H9 (cell line): ENCODE measurements at regions not wholly inside any gene's neighbourhood (a gene's known extent, or its start where the extent isn't known, plus 50 kb on each side); places are given as distances from the start of the nearest gene placed in this dataset.

Source experiments
- DNase-seq: peaks from one replicate; pipeline ENCODE4 v3.0.0-alpha.2; 2017
- H2AFZ ChIP-seq: one replicate; pipeline ENCODE4 v1.6.1; 2013; ENCODE audit warnings: mild to moderate bottlenecking, low read length, control low read depth, moderate library complexity
- H2AK5ac ChIP-seq: 2 replicates; pipeline ENCODE4 v1.6.1; 2013; ENCODE audit warnings: low read length, control low read depth, mixed read lengths; ENCODE audit not compliant: insufficient read length
- H2BK120ac ChIP-seq: one replicate; pipeline ENCODE4 v1.6.1; 2013; ENCODE audit warnings: low read depth, mild to moderate bottlenecking, low read length, control low read depth, inconsistent platforms; ENCODE audit not compliant: poor library complexity, severe bottlenecking
- H2BK12ac ChIP-seq: 2 replicates; pipeline ENCODE4 v1.6.1; 2013; ENCODE audit warnings: low read length, control low read depth, mixed read lengths, low read depth; ENCODE audit not compliant: insufficient read length
- H2BK15ac ChIP-seq: 2 replicates; pipeline ENCODE4 v1.6.1; 2013; ENCODE audit warnings: low read depth, low read length, control low read depth
- H2BK20ac ChIP-seq: one replicate; pipeline ENCODE4 v1.6.1; 2013; ENCODE audit warnings: low read depth, mild to moderate bottlenecking, low read length, control low read depth, inconsistent platforms; ENCODE audit not compliant: poor library complexity, severe bottlenecking
- H2BK5ac ChIP-seq: 2 replicates; pipeline ENCODE4 v1.6.1; 2013; ENCODE audit warnings: low read length, control low read depth, mixed read lengths; ENCODE audit not compliant: insufficient read length
- H3K14ac ChIP-seq: 2 replicates; pipeline ENCODE4 v1.6.1; 2013; ENCODE audit warnings: low read length, control low read depth; ENCODE audit not compliant: insufficient read depth
- H3K18ac ChIP-seq: 2 replicates; pipeline ENCODE4 v1.6.1; 2013; ENCODE audit warnings: low read depth, mild to moderate bottlenecking, mixed read lengths, low read length, control low read depth; ENCODE audit not compliant: insufficient read length
- H3K23ac ChIP-seq: 2 replicates; pipeline ENCODE4 v1.6.1; 2013; ENCODE audit warnings: low read length, control low read depth, mixed read lengths, low read depth; ENCODE audit not compliant: insufficient read length
- H3K23me2 ChIP-seq: 2 replicates; pipeline ENCODE4 v1.6.1; 2013; ENCODE audit warnings: low read depth, mild to moderate bottlenecking, mixed read lengths, low read length, control low read depth; ENCODE audit not compliant: insufficient read length, poor library complexity, severe bottlenecking
- H3K27ac ChIP-seq: 2 replicates; pipeline ENCODE4 v1.5.1; 2013; ENCODE audit warnings: low read length, control low read depth, mixed read lengths, low read depth; ENCODE audit not compliant: insufficient read length
- H3K27me3 ChIP-seq: 2 replicates; pipeline ENCODE4 v1.6.1; 2013; ENCODE audit warnings: low read length, control low read depth, inconsistent platforms; ENCODE audit not compliant: insufficient read depth
- H3K4ac ChIP-seq: 2 replicates; pipeline ENCODE4 v1.6.1; 2013; ENCODE audit warnings: low read depth, mild to moderate bottlenecking, control low read depth, inconsistent platforms, low read length, moderate library complexity
- H3K4me1 ChIP-seq: 2 replicates; pipeline ENCODE4 v1.6.1; 2013; ENCODE audit warnings: low read length, control low read depth, inconsistent platforms; ENCODE audit not compliant: insufficient read depth
- H3K4me2 ChIP-seq: 2 replicates; pipeline ENCODE4 v1.6.1; 2013; ENCODE audit warnings: low read length, control low read depth, mixed read lengths; ENCODE audit not compliant: insufficient read length, insufficient read depth
- H3K56ac ChIP-seq: 2 replicates; pipeline ENCODE4 v1.6.1; 2013; ENCODE audit warnings: low read depth, mild to moderate bottlenecking, mixed read lengths, low read length, control low read depth; ENCODE audit not compliant: insufficient read length
- H3K79me1 ChIP-seq: 2 replicates; pipeline ENCODE4 v1.6.1; 2013; ENCODE audit warnings: low read depth, mild to moderate bottlenecking, moderate library complexity, low read length, control low read depth, inconsistent platforms; ENCODE audit not compliant: insufficient read depth, poor library complexity, severe bottlenecking
- H3K79me2 ChIP-seq: 2 replicates; pipeline ENCODE4 v1.6.1; 2013; ENCODE audit warnings: low read length, control low read depth, inconsistent platforms; ENCODE audit not compliant: insufficient read depth
- H3K9ac ChIP-seq: 2 replicates; pipeline ENCODE4 v1.6.1; 2013; ENCODE audit warnings: low read length, control low read depth, mixed read lengths; ENCODE audit not compliant: insufficient read length; ENCODE audit errors: extremely low read depth
- H3K9me3 ChIP-seq: one replicate; pipeline ENCODE4 v1.6.1; 2013; ENCODE audit warnings: low read depth, low read length, inconsistent platforms; ENCODE audit not compliant: control insufficient read depth
- H3T11ph ChIP-seq: one replicate; pipeline ENCODE4 v1.6.1; 2013; ENCODE audit warnings: mild to moderate bottlenecking, low read length, control low read depth, inconsistent platforms
- H4K20me1 ChIP-seq: one replicate; pipeline ENCODE4 v1.6.1; 2013; ENCODE audit not compliant: control insufficient read depth, insufficient read length, insufficient read depth
- H4K5ac ChIP-seq: 2 replicates; pipeline ENCODE4 v1.6.1; 2013; ENCODE audit warnings: low read depth, mild to moderate bottlenecking, mixed read lengths, low read length, control low read depth; ENCODE audit not compliant: insufficient read length
- H4K8ac ChIP-seq: replicated peaks from 2 replicates; pipeline ENCODE4 v1.6.1; 2013; ENCODE audit warnings: low read length, control low read depth, mixed read lengths, low read depth; ENCODE audit not compliant: insufficient read length
- H4K91ac ChIP-seq: 2 replicates; pipeline ENCODE4 v1.6.1; 2013; ENCODE audit warnings: low read depth, mild to moderate bottlenecking, moderate library complexity, mixed read lengths, low read length, control low read depth; ENCODE audit not compliant: insufficient read length
- H3K27ac Mint-ChIP-seq, 3 experiments: 2 replicates in 2 of 3; 3 replicates in 1 of 3; pipeline ENCODE4 v1.8.0; 2020 to 2021; ENCODE audit warnings: mixed read lengths in 3 of 3, mild to moderate bottlenecking in 1 of 3, moderate library complexity in 1 of 3
- H3K27me3 Mint-ChIP-seq: 2 replicates; pipeline ENCODE4 v1.8.0; 2021; ENCODE audit warnings: low read depth, mild to moderate bottlenecking, moderate library complexity, mixed read lengths
- H3K36me3 Mint-ChIP-seq, 3 experiments: 2 replicates in 2 of 3; 3 replicates in 1 of 3; pipeline ENCODE4 v1.8.0; 2020 to 2021; ENCODE audit warnings: low read depth in 3 of 3, mixed read lengths in 3 of 3; ENCODE audit not compliant: insufficient read depth in 1 of 3
- H3K4me1 Mint-ChIP-seq, 2 experiments: 2 replicates each; pipeline ENCODE4 v1.8.0; 2020; ENCODE audit warnings: mixed read lengths in 2 of 2
- H3K4me3 Mint-ChIP-seq, 2 experiments: 2 replicates in 1 of 2; 3 replicates in 1 of 2; pipeline ENCODE4 v1.8.0; 2020 to 2021; ENCODE audit warnings: mild to moderate bottlenecking in 2 of 2, mixed read lengths in 2 of 2, moderate library complexity in 1 of 2
- H3K9me3 Mint-ChIP-seq, 2 experiments: 2 replicates in 1 of 2; 3 replicates in 1 of 2; pipeline ENCODE4 v1.8.0; 2020; ENCODE audit warnings: mild to moderate bottlenecking in 2 of 2, mixed read lengths in 2 of 2, moderate library complexity in 1 of 2
- WGBS: extraction: QIAGEN DNeasy Blood & Tissue Kit; methylation state at CpG from one replicate; pipeline ENCODE4 v1.1.7; 2013; ENCODE audit warnings: missing lambda C conversion rate, low lambda C conversion rate, mixed read lengths; ENCODE audit not compliant: insufficient read length; ENCODE audit errors: extremely low coverage; 5-methylcytosine and 5-hydroxymethylcytosine counted together
- TF ChIP-seq, protein P1 (sequence below): fragments of 200-600 bp; sonication (generic); conservative IDR thresholded peaks from 3 replicates; pipeline ENCODE4 v1.8.0; 2021; ENCODE audit warnings: antibody characterized with exemption, mild to moderate bottlenecking

DNA sequence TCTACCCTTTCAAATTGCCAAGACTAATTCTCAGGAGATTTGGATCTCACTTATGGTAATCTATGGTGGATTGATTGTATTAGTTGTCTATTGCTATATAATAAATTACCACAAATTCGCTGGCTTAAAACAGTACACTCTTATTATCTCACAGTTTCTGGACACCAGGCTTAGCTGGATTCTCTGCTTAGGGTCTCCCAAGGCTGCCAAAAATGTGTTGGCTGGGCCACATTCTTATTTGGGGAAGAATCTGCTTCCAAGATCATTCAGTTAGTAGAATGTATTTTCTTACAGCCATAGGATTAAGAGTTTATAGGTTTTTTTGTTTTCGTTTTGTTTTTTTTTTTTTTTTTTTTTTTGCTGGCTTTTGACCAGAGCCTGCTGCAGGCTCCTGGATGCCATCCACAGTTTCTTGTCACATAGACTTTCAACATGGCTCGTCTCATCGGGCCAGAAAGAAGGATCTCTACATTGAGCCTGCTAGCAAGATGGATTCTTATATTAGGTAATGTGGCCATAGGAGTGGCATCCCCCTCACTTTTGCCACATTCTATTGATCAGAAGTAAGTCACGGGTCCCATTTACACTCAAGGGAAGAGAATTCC lies 415.3 kb downstream of the KIF2B start:
- Histone ChIP-seq H4K5ac (no peak overlapping the region), H3T11ph (no peak overlapping the region), H3K27ac (no peak overlapping the region), H3K79me2 (no peaks in the 10 kb centered on the region), H3K4ac (no peak overlapping the region), H3K4me1 (no peaks in the 10 kb centered on the region), H4K8ac (no peak overlapping the region), H3K79me1 (no peaks in the 10 kb centered on the region), H3K18ac (no peak overlapping the region), H3K9me3 (no peaks in the 10 kb centered on the region), H3K56ac (no peak overlapping the region), H3K4me2 (no peak overlapping the region), H2BK5ac (no peak overlapping the region), H2AK5ac (no peak overlapping the region), H4K20me1 (no peaks in the 10 kb centered on the region), H2AFZ (no peak overlapping the region), H3K14ac (no peak overlapping the region), H2BK20ac (no peak overlapping the region), H3K9ac (no peak overlapping the region), H4K91ac (no peak overlapping the region), H3K23ac (no peak overlapping the region), H2BK120ac (no peak overlapping the region), H2BK15ac (no peak overlapping the region), H3K23me2 (no peaks in the 10 kb centered on the region), H2BK12ac (no peak overlapping the region), H3K27me3 (no peaks in the 10 kb centered on the region)
- DNase-seq, result no peak
- Mint-ChIP-seq H3K27me3 (no peaks in the 10 kb centered on the region), H3K27ac (no peak overlapping the region), H3K4me1 (no peaks in the 10 kb centered on the region), H3K4me3 (no peak overlapping the region), H3K9me3 (peaks cover 16 to 27% of the 10 kb centered on the region in 2 experiments), H3K36me3 (peaks cover 8 to 23% (median 10%) of the 10 kb centered on the region in 3 experiments)
- TF ChIP-seq, protein P1, sequence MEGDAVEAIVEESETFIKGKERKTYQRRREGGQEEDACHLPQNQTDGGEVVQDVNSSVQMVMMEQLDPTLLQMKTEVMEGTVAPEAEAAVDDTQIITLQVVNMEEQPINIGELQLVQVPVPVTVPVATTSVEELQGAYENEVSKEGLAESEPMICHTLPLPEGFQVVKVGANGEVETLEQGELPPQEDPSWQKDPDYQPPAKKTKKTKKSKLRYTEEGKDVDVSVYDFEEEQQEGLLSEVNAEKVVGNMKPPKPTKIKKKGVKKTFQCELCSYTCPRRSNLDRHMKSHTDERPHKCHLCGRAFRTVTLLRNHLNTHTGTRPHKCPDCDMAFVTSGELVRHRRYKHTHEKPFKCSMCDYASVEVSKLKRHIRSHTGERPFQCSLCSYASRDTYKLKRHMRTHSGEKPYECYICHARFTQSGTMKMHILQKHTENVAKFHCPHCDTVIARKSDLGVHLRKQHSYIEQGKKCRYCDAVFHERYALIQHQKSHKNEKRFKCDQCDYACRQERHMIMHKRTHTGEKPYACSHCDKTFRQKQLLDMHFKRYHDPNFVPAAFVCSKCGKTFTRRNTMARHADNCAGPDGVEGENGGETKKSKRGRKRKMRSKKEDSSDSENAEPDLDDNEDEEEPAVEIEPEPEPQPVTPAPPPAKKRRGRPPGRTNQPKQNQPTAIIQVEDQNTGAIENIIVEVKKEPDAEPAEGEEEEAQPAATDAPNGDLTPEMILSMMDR, result no peak
- WGBS, result no CpG with 5 or more reads among the region's 5 CpGs
